Nephron (organoid): ENCODE measurements at regions not wholly inside any gene's neighbourhood (a gene's known extent, or its start where the extent isn't known, plus 50 kb on each side); places are given as distances from the start of the nearest gene placed in this dataset.
A peak's percentile ranks its signal among the peaks of the same experiment; 100 is the strongest.

Experiments
- H3K27ac Mint-ChIP-seq, 3 experiments: 2 replicates each; pipeline ENCODE4 v1.8.0; 2020; ENCODE audit warnings: mixed read lengths in 3 of 3, mild to moderate bottlenecking in 2 of 3, moderate library complexity in 1 of 3
- H3K27me3 Mint-ChIP-seq: 2 replicates; pipeline ENCODE4 v1.8.0; 2021; ENCODE audit warnings: low read depth, mild to moderate bottlenecking, moderate library complexity, mixed read lengths
- H3K36me3 Mint-ChIP-seq: 2 replicates; pipeline ENCODE4 v1.8.0; 2020; ENCODE audit warnings: low read depth, mixed read lengths
- H3K4me1 Mint-ChIP-seq: 2 replicates; pipeline ENCODE4 v1.8.0; 2020; ENCODE audit warnings: mixed read lengths
- H3K4me3 Mint-ChIP-seq, 3 experiments: 2 replicates each; pipeline ENCODE4 v1.8.0; 2020; ENCODE audit warnings: mild to moderate bottlenecking in 3 of 3, mixed read lengths in 3 of 3, moderate library complexity in 2 of 3
- H3K9me3 Mint-ChIP-seq: 2 replicates; pipeline ENCODE4 v1.8.0; 2020; ENCODE audit warnings: mixed read lengths
- TF ChIP-seq, protein P1 (sequence below), 3 experiments: fragments of 200-600 bp; sonication (generic); IDR thresholded peaks; one replicate each; pipeline ENCODE4 v1.5.0; 2021; ENCODE audit warnings: antibody characterized with exemption in 3 of 3; ENCODE audit not compliant: unreplicated experiment in 3 of 3

DNA sequence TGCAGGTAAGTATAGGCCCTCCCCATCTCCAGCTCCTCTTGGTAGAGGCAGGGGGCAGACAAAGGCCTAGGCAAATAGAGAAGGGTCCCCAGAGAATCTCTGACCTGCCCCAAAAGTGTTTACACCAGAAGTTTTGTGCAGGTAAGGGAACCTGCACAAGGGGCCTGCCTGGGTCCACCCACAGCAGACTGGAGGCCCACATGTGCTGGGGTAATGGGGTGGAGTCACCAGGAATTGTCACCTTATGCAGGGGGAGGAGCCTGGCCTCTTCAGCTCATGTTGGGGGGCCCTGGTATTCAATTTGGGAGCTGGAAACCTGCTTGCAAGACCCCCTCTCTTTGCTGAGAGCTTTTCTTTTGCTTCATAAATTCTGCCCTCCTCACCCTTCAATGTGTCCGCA lies 302.7 kb downstream of the ZEB1 start:
- Mint-ChIP-seq H3K4me1 (peaks cover 57% of the 10 kb centered on the region), H3K27me3 (peaks cover 3% of the 10 kb centered on the region), H3K27ac (no peak overlapping the region), H3K36me3 (peaks cover 7% of the 10 kb centered on the region), H3K9me3 (peaks cover 31% of the 10 kb centered on the region), H3K4me3 (no peak overlapping the region)
- TF ChIP-seq, protein P1, sequence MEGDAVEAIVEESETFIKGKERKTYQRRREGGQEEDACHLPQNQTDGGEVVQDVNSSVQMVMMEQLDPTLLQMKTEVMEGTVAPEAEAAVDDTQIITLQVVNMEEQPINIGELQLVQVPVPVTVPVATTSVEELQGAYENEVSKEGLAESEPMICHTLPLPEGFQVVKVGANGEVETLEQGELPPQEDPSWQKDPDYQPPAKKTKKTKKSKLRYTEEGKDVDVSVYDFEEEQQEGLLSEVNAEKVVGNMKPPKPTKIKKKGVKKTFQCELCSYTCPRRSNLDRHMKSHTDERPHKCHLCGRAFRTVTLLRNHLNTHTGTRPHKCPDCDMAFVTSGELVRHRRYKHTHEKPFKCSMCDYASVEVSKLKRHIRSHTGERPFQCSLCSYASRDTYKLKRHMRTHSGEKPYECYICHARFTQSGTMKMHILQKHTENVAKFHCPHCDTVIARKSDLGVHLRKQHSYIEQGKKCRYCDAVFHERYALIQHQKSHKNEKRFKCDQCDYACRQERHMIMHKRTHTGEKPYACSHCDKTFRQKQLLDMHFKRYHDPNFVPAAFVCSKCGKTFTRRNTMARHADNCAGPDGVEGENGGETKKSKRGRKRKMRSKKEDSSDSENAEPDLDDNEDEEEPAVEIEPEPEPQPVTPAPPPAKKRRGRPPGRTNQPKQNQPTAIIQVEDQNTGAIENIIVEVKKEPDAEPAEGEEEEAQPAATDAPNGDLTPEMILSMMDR (IDR thresholded peaks at IDR 0.05; ENCODE audit: unreplicated experiment in 3 of 3), result no peak

DNA sequence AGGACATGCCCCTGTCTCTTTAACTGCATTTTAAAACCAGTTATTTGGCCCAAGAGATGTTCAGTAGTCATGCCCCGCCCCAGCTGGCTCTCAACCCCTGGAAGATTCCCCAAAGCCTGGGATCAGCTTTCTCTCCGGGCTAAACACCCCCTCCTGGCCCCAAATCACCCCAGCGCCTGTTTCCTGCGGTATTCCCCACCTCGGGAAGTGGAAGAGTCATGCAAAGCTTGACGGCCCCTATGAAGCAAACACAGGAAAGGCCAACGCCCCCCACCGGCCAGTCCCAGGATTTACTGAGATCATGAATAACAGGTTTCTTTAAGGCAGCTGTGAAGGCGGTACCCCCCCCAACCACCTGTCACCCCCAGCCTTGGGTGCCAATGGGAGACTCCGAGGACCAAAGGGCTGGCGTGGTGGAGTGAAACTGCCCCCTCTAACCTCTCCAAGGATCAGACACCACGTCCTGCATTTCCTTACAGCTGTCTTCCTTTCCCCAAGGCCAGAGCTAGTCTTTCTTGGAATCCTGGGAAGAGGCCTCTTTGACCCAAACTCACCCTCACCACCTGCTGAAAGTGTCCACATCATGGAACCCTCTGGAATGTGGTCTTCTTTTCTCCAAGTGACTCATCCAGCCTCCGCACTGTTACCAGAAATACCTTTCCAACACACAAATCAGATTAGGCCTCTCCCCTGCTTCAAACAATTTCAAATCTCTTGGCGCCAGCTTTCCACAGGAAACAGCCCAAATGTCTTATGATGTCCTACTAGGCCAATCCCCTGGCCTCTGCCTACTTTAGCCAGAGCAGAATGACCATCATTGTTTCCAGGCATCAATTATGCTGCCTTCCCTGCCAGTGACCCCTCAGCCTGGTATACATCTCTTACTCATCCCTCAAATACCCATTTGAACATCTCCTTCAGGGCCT lies 301.5 kb downstream of the ZEB1 start:
- peaks cover 3% of the 10 kb centered on the region for H3K27me3 Mint-ChIP-seq

DNA sequence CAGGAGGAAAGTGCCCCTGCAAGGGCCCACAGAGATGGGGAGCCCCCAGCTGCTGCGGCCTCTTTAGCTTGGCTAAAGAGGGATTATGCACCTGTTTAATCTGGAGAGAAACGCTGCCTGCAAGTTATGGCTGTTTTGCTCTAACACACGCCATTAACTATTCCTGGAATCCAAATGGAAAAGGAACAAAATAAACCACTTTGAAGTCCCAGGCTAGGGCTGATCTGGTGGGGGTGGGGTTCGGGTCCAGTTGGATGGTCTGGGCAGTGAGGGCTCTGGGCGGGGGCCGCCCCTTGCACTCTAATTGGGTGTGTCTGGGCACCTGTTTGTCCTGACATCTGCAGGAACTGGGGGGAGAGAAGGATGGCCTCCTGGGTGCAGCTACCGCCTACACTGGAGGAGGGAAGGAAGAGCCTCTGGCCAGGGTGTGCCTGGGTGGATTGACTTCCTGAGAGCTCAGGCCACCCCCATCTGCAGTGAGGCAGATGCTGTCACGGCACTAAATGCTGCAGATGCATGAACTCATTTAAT lies 300.6 kb downstream of the ZEB1 start:
- peaks cover 20% of the 10 kb centered on the region for H3K9me3 Mint-ChIP-seq

More for the DNA sequence above, 301.5 kb downstream of the ZEB1 start:
- H3K9me3 Mint-ChIP-seq, result peaks cover 22% of the 10 kb centered on the region
- peak overlapping the region in 1 of 3 experiments; percentile 23 for H3K4me3 Mint-ChIP-seq
- TF ChIP-seq, protein P1 (IDR thresholded peaks at IDR 0.05; ENCODE audit: unreplicated experiment in 3 of 3), result peak in 2 of 3 experiments; percentile 11 to 15
- H3K36me3 Mint-ChIP-seq, result no peaks in the 10 kb centered on the region
- peak overlapping the region; percentile 3 to 86 (median 70) for H3K27ac Mint-ChIP-seq
- H3K4me1 Mint-ChIP-seq, result peaks cover 61% of the 10 kb centered on the region

DNA sequence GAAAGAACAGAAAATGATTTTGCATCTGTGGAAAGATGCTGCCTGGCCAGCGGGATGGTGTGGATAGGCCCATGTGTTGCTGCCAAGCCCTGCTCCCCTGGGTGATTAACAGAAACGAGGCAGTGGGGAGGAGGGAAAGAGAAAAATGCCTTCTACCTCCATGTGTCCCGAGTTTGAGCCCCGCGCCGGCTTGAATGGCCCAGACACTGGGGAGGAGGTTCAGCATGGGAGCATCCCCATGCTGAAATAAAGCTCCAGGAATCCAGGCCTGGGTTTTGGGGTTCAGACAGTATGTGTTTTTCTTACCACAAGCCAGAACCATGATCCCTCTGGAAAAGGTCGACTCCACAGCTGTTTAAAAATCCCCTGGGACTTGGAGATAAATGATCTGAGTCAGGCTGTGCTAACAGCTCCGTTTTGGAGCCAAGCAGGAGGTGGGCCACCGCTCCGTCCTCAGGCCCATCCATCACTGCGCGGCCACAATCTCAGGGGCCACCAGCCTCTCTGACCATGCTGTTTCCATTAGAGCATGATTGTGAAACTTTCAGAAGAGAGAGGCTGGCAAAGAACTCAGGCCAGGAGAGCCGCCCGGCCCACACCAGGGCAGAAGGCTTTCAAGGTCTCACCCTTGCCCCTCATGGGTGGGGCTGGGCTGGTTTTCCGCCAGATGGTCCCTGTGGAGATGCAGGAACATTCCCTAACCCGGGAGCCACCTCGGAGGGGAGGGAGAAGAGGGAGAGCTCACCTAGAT lies 299.7 kb downstream of the ZEB1 start:
- peak overlapping the region; percentile 70 to 86 (median 86) for H3K27ac Mint-ChIP-seq
- no peaks in the 10 kb centered on the region for H3K36me3 Mint-ChIP-seq
- peaks cover 12% of the 10 kb centered on the region for H3K9me3 Mint-ChIP-seq
- peak overlapping the region in 1 of 3 experiments; percentile 55 for H3K4me3 Mint-ChIP-seq
- H3K27me3 Mint-ChIP-seq, result peaks cover 3% of the 10 kb centered on the region
- TF ChIP-seq, protein P1 (IDR thresholded peaks at IDR 0.05; ENCODE audit: unreplicated experiment in 3 of 3), result no peak
- peaks cover 79% of the 10 kb centered on the region for H3K4me1 Mint-ChIP-seq

More for the DNA sequence above, 300.6 kb downstream of the ZEB1 start:
- Mint-ChIP-seq H3K4me3 (peak overlapping the region in 1 of 3 experiments; percentile 23), H3K4me1 (peaks cover 70% of the 10 kb centered on the region), H3K27me3 (peaks cover 3% of the 10 kb centered on the region), H3K27ac (peak overlapping the region; percentile 70 to 86 (median 86)), H3K36me3 (no peaks in the 10 kb centered on the region)
- TF ChIP-seq, protein P1 (IDR thresholded peaks at IDR 0.05; ENCODE audit: unreplicated experiment in 3 of 3), result no peak

DNA sequence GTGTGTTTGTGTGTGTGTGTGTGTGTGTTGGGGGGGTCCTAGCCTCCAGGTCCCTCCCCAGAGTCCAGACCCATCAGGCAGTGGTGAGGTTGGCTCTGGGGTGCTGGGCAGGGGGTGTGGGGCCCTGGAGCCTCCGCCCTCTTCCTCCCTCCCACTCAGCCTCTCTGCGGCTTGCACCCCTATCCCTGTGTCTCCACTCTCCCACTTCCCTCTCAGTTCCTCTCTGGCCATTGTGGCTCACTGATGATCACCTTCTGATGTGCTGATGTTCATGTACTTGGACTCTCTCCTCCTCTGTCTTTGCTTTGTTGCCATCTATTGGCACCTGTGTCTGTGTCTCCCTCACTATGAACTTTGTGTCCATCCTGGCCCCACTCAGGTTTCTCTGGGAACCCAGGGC lies 298.7 kb downstream of the ZEB1 start:
- H3K27ac Mint-ChIP-seq, result peak overlapping the region; percentile 11 to 92 (median 70)
- peak overlapping the region in 1 of 3 experiments; percentile 11 for H3K4me3 Mint-ChIP-seq
- H3K9me3 Mint-ChIP-seq, result peaks cover 8% of the 10 kb centered on the region
- TF ChIP-seq, protein P1 (IDR thresholded peaks at IDR 0.05; ENCODE audit: unreplicated experiment in 3 of 3), result no peak
- H3K4me1 Mint-ChIP-seq, result peaks cover 78% of the 10 kb centered on the region
- H3K36me3 Mint-ChIP-seq, result no peaks in the 10 kb centered on the region
- peaks cover 3% of the 10 kb centered on the region for H3K27me3 Mint-ChIP-seq
